ENCODE measurements at regions not wholly inside any gene's neighbourhood (a gene's known extent, or its start where the extent isn't known, plus 50 kb on each side); places are given as distances from the start of the nearest gene placed in this dataset.

GRCh38 chr6:130518588-130518987 lies 152.8 kb downstream of the TMEM200A start:
- TF ChIP-seq CTCF (IDR thresholded peaks at IDR 0.05) (no peak), POLR2A (IDR thresholded peaks at IDR 0.05) (no peak)

All from prostate gland (tissue), 2 donors.